ENCODE measurements at regions not wholly inside any gene's neighbourhood (a gene's known extent, or its start where the extent isn't known, plus 50 kb on each side); places are given as distances from the start of the nearest gene placed in this dataset.

- Histone ChIP-seq H3K27ac (ENCODE audit: low read depth, low read length) (no peak overlapping the region), H3K36me3 (ENCODE audit: control insufficient read depth in 5 of 5, insufficient read depth in 5 of 5, low read length in 5 of 5) (no peaks in the 10 kb centered on the region), H3K4me3 (ENCODE audit: low read depth in 1 of 5, low read length in 5 of 5) (no peak overlapping the region), H3K4me1 (ENCODE audit: control insufficient read depth in 5 of 5, insufficient read depth in 5 of 5, low read length in 5 of 5) (peaks cover 0 to 26% (median 17%) of the 10 kb centered on the region in 5 donors), H3K9me3 (ENCODE audit: control insufficient read depth in 5 of 5, low read length in 5 of 5) (no peaks in the 10 kb centered on the region), H3K9ac (ENCODE audit: low read length in 5 of 5) (no peak overlapping the region), H3K27me3 (ENCODE audit: control insufficient read depth in 5 of 5, insufficient read depth in 4 of 5, low read length in 5 of 5) (no peaks in the 10 kb centered on the region)
These were observed 195.6 kb downstream of the SCP2D1 start for GRCh38 chr20:19009081-19009688.

DNA sequence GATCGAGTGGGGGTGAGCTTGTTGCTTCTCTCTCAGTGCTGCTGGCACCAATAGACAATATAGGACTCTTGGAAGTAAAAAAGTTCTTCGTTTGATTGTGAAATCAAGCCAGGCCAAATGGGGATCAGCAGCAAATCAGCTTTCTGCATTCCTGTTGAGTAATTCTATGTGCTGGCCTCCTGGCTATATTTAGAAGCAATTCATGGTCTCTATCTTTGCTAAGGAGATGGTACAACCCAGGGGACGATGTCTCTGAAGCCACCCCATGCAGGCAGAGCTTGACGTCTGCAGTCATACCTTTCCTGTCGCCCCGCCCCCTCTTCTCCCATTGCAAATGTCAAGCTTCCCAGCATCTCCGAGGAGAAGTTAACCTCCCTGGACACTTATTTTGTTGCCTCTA lies 199.1 kb downstream of the SCP2D1 start:
- no peaks in the 10 kb centered on the region for H3K36me3 ChIP-seq (ENCODE audit: control insufficient read depth in 5 of 5, insufficient read depth in 5 of 5, low read length in 5 of 5)
- no peak overlapping the region for H3K9ac ChIP-seq (ENCODE audit: low read length in 5 of 5)
- no peaks in the 10 kb centered on the region for H3K9me3 ChIP-seq (ENCODE audit: control insufficient read depth in 5 of 5, low read length in 5 of 5)
- no peak overlapping the region for H3K27ac ChIP-seq (ENCODE audit: low read depth, low read length)
- H3K27me3 ChIP-seq (ENCODE audit: control insufficient read depth in 5 of 5, insufficient read depth in 4 of 5, low read length in 5 of 5) = no peaks in the 10 kb centered on the region
- H3K4me3 ChIP-seq (ENCODE audit: low read depth in 1 of 5, low read length in 5 of 5) = no peak overlapping the region
- peaks cover 0 to 22% (median 17%) of the 10 kb centered on the region in 5 donors for H3K4me1 ChIP-seq (ENCODE audit: control insufficient read depth in 5 of 5, insufficient read depth in 5 of 5, low read length in 5 of 5)

DNA sequence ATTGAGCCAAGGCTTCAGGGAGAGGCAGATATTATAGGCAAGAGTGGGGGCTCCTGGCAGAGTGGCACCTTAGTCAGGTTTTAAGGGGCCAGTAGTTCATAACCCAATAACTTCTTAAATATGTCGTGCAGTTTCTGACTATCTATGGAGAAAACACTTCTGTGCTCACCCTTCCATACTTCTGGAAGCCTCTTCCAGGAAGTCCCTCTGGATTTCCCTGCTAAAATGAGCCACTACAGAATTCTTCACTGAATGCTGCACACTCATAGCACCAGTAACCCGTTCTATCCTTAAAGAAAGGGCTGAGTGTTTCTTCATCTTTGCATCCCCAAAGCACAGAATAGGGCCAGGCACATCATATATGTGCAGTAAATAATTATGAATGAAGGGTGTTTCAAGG lies 198.5 kb upstream of the SLC24A3 start:
- H3K4me3 ChIP-seq (ENCODE audit: low read depth in 1 of 5, low read length in 5 of 5) = no peak overlapping the region
- peaks cover 0 to 22% (median 17%) of the 10 kb centered on the region in 5 donors for H3K4me1 ChIP-seq (ENCODE audit: control insufficient read depth in 5 of 5, insufficient read depth in 5 of 5, low read length in 5 of 5)
- no peaks in the 10 kb centered on the region for H3K9me3 ChIP-seq (ENCODE audit: control insufficient read depth in 5 of 5, low read length in 5 of 5)
- no peaks in the 10 kb centered on the region for H3K27me3 ChIP-seq (ENCODE audit: control insufficient read depth in 5 of 5, insufficient read depth in 4 of 5, low read length in 5 of 5)
- H3K27ac ChIP-seq (ENCODE audit: low read depth, low read length) = no peak overlapping the region
- H3K9ac ChIP-seq (ENCODE audit: low read length in 5 of 5) = no peak overlapping the region
- no peaks in the 10 kb centered on the region for H3K36me3 ChIP-seq (ENCODE audit: control insufficient read depth in 5 of 5, insufficient read depth in 5 of 5, low read length in 5 of 5)

DNA sequence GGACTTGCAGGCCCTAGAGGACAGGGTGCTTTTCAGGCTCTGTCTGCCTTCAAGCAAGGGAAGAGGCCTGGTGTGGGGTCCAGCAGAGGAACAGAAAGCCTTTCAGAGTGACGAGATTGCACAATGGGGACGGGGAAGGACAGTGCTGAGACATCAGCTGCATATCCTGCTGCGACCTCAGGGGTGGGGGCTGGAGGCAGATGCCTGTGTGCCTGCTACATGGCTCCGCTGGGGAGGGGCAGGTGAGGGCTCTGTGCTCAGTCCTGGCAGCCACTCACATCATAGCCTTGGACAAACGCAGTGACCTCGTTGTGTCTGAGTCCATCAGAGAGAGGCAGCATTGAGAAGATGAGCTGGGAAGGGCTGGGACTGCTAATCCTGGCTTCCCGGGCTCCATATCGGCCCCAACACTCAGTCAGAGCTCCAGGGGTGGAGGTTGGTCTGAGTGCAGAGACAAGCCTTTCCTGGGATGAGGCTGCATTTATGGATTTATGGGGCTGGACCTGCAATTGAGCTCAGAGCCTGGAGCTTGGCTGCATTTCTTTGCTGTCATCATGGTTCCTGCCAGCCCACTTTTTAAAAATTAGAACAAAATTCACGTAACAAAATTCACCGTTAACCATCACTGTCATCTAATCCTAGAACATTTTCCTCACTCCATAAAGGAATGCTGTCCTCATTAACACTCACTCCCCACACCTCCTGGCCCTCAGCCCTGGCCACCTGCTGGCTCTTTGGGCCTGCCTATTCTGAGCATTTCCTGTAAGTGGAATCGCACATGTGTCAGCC lies 196.9 kb upstream of the SLC24A3 start:
- no peaks in the 10 kb centered on the region for H3K36me3 ChIP-seq (ENCODE audit: control insufficient read depth in 5 of 5, insufficient read depth in 5 of 5, low read length in 5 of 5)
- H3K27ac ChIP-seq (ENCODE audit: low read depth, low read length) = no peak overlapping the region
- H3K9ac ChIP-seq (ENCODE audit: low read length in 5 of 5) = no peak overlapping the region
- no peaks in the 10 kb centered on the region for H3K9me3 ChIP-seq (ENCODE audit: control insufficient read depth in 5 of 5, low read length in 5 of 5)
- no peaks in the 10 kb centered on the region for H3K27me3 ChIP-seq (ENCODE audit: control insufficient read depth in 5 of 5, insufficient read depth in 4 of 5, low read length in 5 of 5)
- H3K4me1 ChIP-seq (ENCODE audit: control insufficient read depth in 5 of 5, insufficient read depth in 5 of 5, low read length in 5 of 5) = peaks cover 0 to 22% (median 17%) of the 10 kb centered on the region in 5 donors
- H3K4me3 ChIP-seq (ENCODE audit: low read depth in 1 of 5, low read length in 5 of 5) = no peak overlapping the region

GRCh38 chr20:19016140-19016497 lies 196.3 kb upstream of the SLC24A3 start:
- peaks cover 0 to 3% (median 2%) of the 10 kb centered on the region in 5 donors for H3K9me3 ChIP-seq (ENCODE audit: control insufficient read depth in 5 of 5, low read length in 5 of 5)
- no peak overlapping the region for H3K4me3 ChIP-seq (ENCODE audit: low read depth in 1 of 5, low read length in 5 of 5)
- H3K27me3 ChIP-seq (ENCODE audit: control insufficient read depth in 5 of 5, insufficient read depth in 4 of 5, low read length in 5 of 5) = no peaks in the 10 kb centered on the region
- H3K4me1 ChIP-seq (ENCODE audit: control insufficient read depth in 5 of 5, insufficient read depth in 5 of 5, low read length in 5 of 5) = peaks cover 0 to 22% (median 17%) of the 10 kb centered on the region in 5 donors
- H3K9ac ChIP-seq (ENCODE audit: low read length in 5 of 5) = no peak overlapping the region
- H3K27ac ChIP-seq (ENCODE audit: low read depth, low read length) = no peak overlapping the region
- H3K36me3 ChIP-seq (ENCODE audit: control insufficient read depth in 5 of 5, insufficient read depth in 5 of 5, low read length in 5 of 5) = no peaks in the 10 kb centered on the region

DNA sequence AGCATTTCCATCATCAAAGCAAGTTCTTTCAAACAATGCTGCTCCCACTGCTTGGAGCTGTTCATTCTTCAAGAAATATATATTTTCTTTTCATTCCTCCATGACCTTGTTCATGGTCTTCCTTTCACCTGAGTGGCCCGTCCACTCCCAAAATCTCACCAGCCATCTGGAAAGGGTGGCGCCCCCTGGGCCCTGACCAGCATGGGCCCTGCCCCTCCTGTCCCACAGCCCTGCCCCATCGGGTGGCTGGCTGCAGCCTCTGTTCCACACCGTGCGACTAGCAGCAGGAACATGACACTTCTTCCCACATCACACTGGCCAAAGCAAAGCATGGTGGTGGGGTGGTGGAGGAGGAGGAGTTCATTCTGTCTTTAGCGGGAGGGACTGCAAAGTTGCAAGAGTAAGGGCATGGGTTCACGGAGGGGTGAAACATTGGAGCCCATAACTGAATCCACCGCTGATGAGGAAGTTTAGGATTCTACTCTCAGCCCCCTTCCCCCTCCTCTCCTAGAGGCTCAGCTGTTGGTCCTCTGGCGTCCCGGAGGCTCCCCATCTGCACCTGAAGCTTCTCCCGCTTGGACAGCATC lies 195.2 kb upstream of the SLC24A3 start:
- no peak overlapping the region for H3K9ac ChIP-seq (ENCODE audit: low read length in 5 of 5)
- no peak overlapping the region for H3K4me3 ChIP-seq (ENCODE audit: low read depth in 1 of 5, low read length in 5 of 5)
- peaks cover 0 to 21% (median 15%) of the 10 kb centered on the region in 5 donors for H3K4me1 ChIP-seq (ENCODE audit: control insufficient read depth in 5 of 5, insufficient read depth in 5 of 5, low read length in 5 of 5)
- H3K27me3 ChIP-seq (ENCODE audit: control insufficient read depth in 5 of 5, insufficient read depth in 4 of 5, low read length in 5 of 5) = no peaks in the 10 kb centered on the region
- no peak overlapping the region for H3K27ac ChIP-seq (ENCODE audit: low read depth, low read length)
- no peaks in the 10 kb centered on the region for H3K36me3 ChIP-seq (ENCODE audit: control insufficient read depth in 5 of 5, insufficient read depth in 5 of 5, low read length in 5 of 5)
- peaks cover 0 to 7% (median 6%) of the 10 kb centered on the region in 5 donors for H3K9me3 ChIP-seq (ENCODE audit: control insufficient read depth in 5 of 5, low read length in 5 of 5)

DNA sequence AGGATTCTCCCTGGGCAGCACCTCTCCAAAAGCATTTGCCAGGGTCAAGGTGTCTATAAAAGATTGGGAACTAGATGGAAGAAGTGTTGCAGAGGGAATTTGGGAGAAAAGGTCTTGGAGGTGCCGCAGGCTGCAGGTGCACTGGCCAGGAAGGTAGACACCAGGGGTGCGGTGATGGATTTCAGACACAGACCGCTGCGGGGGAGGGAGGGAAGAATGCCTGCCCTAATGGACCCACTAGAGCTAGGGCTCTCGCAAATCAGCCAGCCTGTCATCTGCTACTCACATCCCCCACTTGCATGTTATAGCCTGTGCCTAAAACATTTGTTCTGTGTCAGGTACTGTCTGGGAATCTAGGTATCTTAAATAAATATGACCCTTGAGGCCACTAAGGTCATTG lies 193.6 kb upstream of the SLC24A3 start:
- Histone ChIP-seq H3K9ac (ENCODE audit: low read length in 5 of 5) (no peak overlapping the region), H3K36me3 (ENCODE audit: control insufficient read depth in 5 of 5, insufficient read depth in 5 of 5, low read length in 5 of 5) (no peaks in the 10 kb centered on the region), H3K4me3 (ENCODE audit: low read depth in 1 of 5, low read length in 5 of 5) (no peak overlapping the region), H3K9me3 (ENCODE audit: control insufficient read depth in 5 of 5, low read length in 5 of 5) (peaks cover 0 to 7% (median 6%) of the 10 kb centered on the region in 5 donors), H3K27me3 (ENCODE audit: control insufficient read depth in 5 of 5, insufficient read depth in 4 of 5, low read length in 5 of 5) (no peaks in the 10 kb centered on the region), H3K27ac (ENCODE audit: low read depth, low read length) (no peak overlapping the region), H3K4me1 (ENCODE audit: control insufficient read depth in 5 of 5, insufficient read depth in 5 of 5, low read length in 5 of 5) (peaks cover 0 to 7% (median 0%) of the 10 kb centered on the region in 5 donors)

GRCh38 chr20:19019734-19020364 lies 192.6 kb upstream of the SLC24A3 start:
- Histone ChIP-seq H3K9me3 (ENCODE audit: control insufficient read depth in 5 of 5, low read length in 5 of 5) (peaks cover 0 to 7% (median 6%) of the 10 kb centered on the region in 5 donors), H3K9ac (ENCODE audit: low read length in 5 of 5) (no peak overlapping the region), H3K27me3 (ENCODE audit: control insufficient read depth in 5 of 5, insufficient read depth in 4 of 5, low read length in 5 of 5) (no peaks in the 10 kb centered on the region), H3K36me3 (ENCODE audit: control insufficient read depth in 5 of 5, insufficient read depth in 5 of 5, low read length in 5 of 5) (no peaks in the 10 kb centered on the region), H3K27ac (ENCODE audit: low read depth, low read length) (no peak overlapping the region), H3K4me1 (ENCODE audit: control insufficient read depth in 5 of 5, insufficient read depth in 5 of 5, low read length in 5 of 5) (peaks cover 0 to 7% (median 0%) of the 10 kb centered on the region in 5 donors), H3K4me3 (ENCODE audit: low read depth in 1 of 5, low read length in 5 of 5) (no peak overlapping the region)

GRCh38 chr20:19021406-19022117 lies 190.9 kb upstream of the SLC24A3 start:
- Histone ChIP-seq H3K4me3 (ENCODE audit: low read depth in 1 of 5, low read length in 5 of 5) (no peak overlapping the region), H3K9ac (ENCODE audit: low read length in 5 of 5) (no peak overlapping the region), H3K9me3 (ENCODE audit: control insufficient read depth in 5 of 5, low read length in 5 of 5) (peaks cover 0 to 7% (median 6%) of the 10 kb centered on the region in 5 donors), H3K36me3 (ENCODE audit: control insufficient read depth in 5 of 5, insufficient read depth in 5 of 5, low read length in 5 of 5) (no peaks in the 10 kb centered on the region), H3K27me3 (ENCODE audit: control insufficient read depth in 5 of 5, insufficient read depth in 4 of 5, low read length in 5 of 5) (peaks cover 0 to 3% (median 0%) of the 10 kb centered on the region in 5 donors), H3K4me1 (ENCODE audit: control insufficient read depth in 5 of 5, insufficient read depth in 5 of 5, low read length in 5 of 5) (peaks cover 0 to 4% (median 0%) of the 10 kb centered on the region in 5 donors), H3K27ac (ENCODE audit: low read depth, low read length) (no peak overlapping the region)
